LHCN-M2 (cell line): ENCODE measurements at regions not wholly inside any gene's neighbourhood (a gene's known extent, or its start where the extent isn't known, plus 50 kb on each side); places are given as distances from the start of the nearest gene placed in this dataset.
"Not testable (repeated sequence)": the region's sequence is repeated elsewhere in the genome, so short reads cannot be mapped to it uniquely, and the experiment has no call there.

Source experiments
- DNase-seq: peaks from one replicate; pipeline ENCODE4 v3.0.0-alpha.2; 2012; ENCODE audit warnings: low read depth

DNA sequence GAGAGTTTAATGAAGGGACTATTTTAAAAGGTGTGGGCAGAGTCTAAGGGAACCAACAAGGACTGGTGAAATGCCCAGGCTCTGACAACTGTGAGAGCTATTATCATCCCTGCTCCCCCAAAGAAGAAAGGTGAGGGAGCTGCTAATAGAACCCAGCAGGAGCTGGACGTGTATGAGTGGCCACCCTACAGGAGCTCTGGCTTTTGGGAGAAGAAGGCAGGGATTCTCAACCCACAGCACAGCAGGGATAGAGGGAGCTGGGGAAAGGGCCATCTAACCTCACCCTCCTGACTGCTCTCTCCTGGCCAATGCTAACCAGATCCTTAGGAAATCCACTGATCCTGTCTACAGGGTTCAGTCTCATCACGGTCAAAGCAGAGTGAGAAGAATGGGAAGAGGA lies 57.1 kb downstream of the GRIN2B start:
- DNase-seq = no peak

DNA sequence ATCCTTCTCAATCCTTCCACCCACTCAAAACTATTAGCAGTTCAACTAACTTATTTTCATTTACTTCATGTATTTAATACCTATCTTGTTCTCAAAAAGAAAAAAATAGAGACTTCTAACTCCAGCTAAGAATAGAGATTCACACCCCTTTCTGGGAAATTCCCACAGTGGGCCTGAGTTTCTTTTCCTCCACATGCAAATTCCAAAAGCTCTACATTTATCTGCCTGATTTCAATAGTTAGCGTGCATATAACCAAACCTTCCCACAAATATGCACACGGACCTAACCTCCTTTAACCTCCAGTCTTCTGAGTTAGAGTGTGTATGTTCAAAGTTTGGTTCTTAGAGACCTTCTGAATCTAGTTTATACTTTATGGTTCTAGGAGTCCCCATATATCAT lies 62.5 kb downstream of the GRIN2B start:
- no peak for DNase-seq

GRCh38 chr12:13915096-13915495 lies 66.3 kb downstream of the GRIN2B start:
- DNase-seq = no peak

- DNase-seq = no peak
Measured at GRCh38 chr12:13913371-13913770, 68.0 kb downstream of the GRIN2B start.

DNA sequence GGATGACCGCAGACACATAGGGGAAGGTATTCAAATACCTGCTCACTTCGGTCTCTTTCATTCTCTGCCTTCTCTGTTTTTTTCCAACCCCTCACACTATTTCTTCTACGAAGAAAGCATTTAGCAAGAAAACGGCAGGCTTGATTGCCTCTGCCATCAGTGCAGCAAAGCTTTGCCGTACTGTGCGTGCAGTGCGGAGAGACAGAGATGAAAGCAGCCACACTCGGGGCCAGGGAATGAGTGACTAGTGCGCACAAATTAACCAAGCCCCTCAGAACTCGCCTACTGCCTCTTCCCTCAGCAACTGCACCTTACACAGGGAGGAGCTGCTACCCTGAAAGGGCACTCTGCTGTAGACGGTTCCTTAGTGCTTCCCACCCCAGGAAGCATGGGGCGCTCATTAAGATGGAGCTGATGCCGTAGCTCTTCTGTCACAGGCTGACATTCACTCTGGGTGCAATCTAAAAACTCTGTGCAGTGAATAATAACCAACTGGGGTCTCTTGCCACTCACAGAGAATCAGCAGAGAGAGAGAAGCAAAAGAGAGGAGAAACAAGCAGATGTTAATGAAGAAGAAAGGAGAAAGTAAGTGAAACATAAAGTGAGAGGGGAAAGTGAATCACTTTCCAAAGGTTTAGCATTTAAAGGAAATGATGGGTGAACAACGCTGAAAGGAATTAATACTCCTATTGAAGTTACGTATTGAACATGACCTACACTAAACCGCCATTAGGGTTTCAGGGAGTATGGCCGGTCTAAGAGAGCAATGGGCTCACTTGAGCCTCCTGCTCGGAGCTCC lies 69.4 kb downstream of the GRIN2B start:
- no peak for DNase-seq

DNA sequence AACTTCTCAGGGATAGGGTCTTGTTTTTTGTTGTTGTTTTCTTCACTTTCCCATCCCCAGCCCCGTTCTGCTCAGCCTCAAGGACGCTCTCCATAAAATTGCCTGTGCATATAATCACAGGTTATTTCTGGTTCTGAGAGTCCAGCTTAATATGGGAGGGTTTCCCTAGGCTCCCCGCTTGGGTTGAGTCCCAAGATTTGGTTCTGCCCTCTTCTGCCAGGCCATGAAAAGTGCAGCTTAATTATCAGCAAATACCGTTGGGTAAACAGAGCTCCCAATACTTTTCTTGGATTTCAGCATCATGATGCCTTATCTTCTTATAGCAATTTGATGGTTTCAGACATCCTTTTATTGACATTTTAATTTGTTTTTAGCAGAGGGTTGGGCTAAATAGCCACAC lies 75.6 kb downstream of the GRIN2B start:
- no peak for DNase-seq

GRCh38 chr12:13900718-13901117 lies 80.7 kb downstream of the GRIN2B start:
- no peak for DNase-seq

DNA sequence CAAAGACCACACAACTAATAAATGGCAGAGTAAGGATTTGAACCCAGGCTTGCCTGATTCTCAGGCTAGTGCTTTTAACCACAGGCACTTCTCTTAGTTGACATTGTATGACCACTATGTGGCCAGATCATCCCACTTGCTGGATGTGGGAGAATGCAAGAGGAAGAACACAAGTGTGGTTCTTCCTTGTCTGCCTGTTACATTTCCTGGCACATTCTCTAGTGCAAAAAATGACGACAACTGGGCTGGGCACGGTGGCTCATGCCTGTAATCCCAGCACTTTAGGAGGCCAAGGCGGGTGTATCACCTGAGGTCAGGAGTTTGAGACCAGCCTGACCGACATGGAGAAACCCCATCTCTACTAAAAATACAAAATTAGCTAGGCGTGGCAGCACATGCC lies 83.0 kb downstream of the GRIN2B start:
- DNase-seq = not testable (repeated sequence)

DNA sequence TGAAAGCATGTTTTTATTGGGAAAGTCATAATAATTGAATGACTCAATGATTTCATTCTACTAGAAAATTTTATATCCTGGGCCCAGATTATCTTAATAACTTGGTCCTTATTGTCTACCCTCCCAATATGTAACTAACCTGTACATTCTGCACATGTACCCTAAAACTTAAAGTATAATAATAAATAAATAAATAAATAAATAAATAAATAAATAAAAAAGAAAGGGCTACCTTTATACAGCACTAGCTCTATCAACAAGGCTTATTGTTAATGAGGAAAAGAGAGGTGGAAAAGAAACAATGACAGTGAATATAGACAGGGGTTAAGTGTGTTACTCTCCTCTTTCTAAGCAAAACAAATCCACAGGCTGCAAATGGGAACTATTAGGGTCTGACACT lies 83.6 kb downstream of the GRIN2B start:
- no peak for DNase-seq

DNA sequence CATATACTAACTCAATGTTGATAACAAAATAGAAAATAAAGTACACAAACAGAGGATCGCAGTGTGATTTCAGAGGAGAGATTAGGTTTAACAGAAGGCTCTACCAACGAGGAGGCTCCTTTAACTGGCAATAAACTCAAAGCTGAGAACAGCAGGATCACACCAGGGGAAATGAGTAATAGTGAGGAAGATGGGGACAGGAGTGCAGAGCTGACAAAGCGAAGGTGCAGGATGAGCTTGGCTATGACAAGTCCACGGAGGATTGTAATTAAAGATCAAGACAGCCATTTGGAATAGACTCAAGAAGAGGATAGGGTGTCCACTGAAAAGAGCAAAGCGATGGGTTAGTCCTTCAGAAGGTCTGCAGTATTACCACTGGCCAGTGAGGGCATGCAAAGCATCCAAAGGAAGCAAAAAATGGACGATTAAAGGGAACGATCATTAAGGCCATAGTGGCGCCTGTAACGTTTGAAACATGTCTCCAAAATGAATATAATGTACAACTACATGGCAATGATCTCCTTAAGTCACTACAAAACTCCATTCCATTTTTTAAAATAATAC lies 85.3 kb downstream of the GRIN2B start:
- no peak for DNase-seq

GRCh38 chr12:13891902-13892301 lies 89.5 kb downstream of the GRIN2B start:
- DNase-seq = no peak

- no peak for DNase-seq
Measured at GRCh38 chr12:13890943-13891342, 90.5 kb downstream of the GRIN2B start.

GRCh38 chr12:13887779-13888388 lies 93.5 kb downstream of the GRIN2B start:
- DNase-seq = no peak

DNA sequence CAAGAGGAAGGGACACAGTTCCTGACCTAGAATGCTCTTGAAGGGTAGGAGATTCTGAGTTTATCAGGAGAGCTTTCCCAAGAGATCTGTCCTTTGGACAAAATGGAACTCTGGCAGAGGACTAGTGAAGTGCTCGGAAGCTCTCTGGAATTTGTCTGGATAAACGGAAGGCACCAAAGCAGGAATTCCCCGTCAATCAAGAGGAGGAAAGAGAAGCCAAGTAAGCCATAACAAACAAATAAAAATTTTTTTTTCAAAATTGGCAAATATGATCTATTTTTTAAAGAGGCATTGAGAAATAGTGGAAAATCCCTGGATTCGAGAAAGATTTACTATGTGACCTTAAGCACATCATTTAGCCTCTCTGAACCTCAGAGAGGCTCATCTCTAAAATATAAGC lies 99.2 kb downstream of the GRIN2B start:
- no peak for DNase-seq

DNA sequence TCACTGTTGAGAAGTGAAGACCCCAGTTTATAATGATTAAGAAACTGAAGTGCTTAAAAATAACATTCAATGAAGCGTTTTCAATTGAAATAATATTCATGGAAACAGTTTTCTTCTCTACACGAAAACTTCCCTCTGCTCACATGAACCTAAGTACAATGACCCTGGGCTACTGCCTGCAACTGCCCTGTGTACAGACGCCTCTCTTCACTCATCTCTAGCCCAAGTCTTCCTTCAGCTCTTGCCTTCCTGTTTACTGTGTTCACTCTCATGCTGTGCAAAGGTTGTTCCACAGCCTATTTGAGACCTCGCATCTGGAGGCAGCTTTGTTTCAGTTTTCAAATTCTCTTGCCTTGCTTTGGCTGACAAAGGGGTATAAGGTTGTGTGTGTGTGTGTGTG lies 100.8 kb downstream of the GRIN2B start:
- no peak for DNase-seq

DNA sequence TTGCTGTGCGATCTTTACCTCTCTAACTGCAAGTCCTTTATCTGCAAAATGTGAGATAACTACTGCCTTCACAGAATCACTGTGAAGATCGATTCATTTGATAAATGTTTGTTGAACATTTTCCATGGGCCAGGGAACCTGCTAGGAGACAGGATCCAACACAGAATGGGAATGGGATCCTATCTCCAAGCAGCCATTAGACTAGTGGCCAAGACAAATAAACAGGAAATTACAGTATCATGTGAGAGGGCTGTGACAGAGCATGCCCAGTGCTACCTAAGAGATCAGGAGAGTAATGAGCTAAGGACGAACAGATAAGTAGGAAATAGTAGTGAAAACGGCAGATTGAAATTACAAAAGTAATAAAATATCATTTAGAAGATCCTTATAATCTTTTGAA lies 105.7 kb downstream of the GRIN2B start:
- DNase-seq = no peak

DNA sequence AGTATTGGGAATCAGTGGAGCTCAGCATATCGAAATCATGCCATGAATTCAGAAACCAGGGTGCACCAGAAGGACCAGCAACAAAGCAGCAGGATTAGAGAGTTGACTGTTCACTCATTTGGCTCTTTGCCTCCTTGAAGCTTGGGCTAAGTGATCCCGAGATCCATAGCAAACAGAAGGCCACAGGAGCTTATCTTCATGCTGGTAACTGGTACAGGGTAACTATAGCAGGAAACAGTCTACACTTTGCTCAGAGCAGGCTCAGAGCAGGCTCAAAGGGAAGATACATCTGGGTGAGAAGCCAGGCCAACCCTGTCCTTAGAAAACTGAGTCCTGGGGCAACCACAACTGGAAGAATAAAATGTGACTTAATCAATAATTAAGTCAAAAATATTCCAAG lies 111.1 kb downstream of the GRIN2B start:
- no peak for DNase-seq

DNA sequence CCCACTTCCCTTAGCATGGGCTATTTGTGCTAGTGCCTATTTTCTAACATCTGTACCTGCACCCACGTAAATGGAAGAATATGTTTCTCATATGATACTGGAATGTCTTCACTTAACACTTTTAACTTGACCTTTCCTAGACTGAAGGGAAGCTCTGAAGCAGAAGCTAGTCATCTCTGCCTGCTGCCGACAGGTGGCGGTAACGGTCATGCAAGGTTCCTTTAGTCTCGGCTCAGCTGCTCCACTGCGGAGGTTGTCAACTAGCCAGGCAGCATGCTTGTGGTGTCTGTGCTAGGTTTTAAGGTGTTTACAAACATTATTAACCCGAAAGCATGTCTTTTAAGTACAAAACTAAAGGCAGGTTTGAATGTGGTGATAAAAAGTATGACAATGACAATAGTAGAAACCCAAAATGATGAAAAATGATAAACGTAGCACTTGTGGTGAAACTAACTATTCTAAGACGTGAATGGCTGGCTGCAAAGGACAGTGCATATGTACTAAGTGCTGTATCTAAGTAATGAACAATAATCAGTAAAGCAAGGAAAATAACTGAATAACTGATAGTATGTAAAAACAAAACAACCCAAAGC lies 117.2 kb downstream of the GRIN2B start:
- peak; percentile 42 for DNase-seq

- no peak for DNase-seq
Measured at GRCh38 chr12:13857750-13858149, 123.7 kb downstream of the GRIN2B start.

- DNase-seq = no peak
Measured at GRCh38 chr12:13853471-13853870, 127.9 kb downstream of the GRIN2B start.

DNA sequence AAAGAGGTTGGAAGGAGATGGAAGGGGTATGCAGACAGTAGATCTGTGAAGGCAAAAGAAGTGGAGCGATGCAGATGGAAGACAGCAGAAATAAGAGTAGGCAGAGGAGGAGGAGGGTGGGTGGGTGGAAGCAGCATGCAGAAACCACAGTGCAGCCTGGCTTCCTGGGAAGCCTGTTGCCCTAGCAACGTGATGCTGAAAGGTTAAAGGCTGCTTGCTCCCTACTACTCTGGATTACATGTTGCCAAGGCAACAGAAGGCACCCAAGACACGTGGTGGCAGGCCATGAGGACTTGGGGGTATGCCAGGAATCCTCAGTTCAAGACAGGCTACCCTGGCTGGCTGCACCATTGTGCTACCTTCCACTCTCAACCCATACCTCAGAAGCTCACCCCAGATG lies 129.6 kb downstream of the GRIN2B start:
- no peak for DNase-seq

- DNase-seq = no peak
Measured at GRCh38 chr12:13849456-13849855, 131.9 kb downstream of the GRIN2B start.

DNA sequence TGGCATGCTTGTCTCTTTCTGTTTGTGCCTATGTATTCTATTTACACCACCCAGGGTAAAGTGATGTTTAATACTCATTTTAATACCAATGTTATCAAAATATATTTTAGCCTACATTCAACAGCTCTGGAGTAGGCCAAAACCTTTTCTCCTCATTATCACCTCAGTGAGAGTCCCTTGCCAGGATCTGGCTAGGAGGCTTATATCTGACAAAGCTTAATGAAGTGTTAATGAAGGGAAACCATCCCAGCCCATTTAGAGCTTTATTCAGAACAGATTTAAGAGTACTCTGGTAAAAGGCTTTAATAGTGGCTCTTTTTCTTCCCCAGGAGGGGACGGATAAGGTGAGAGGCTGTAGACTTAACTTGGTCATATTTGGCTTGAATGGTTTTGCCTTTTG lies 137.6 kb downstream of the GRIN2B start:
- no peak for DNase-seq
